K562 (cell line): ENCODE measurements at regions not wholly inside any gene's neighbourhood (a gene's known extent, or its start where the extent isn't known, plus 50 kb on each side); places are given as distances from the start of the nearest gene placed in this dataset.

Experiments
- ATAC-seq: fragments of 200-7000 bp; cut with Tn5 transposase; 3 replicates; pipeline ENCODE4 v1.9.1; 2020; ENCODE audit warnings: moderate library complexity
- BruUV-seq: library from RNA; stranded (reverse); fragments of 400-500 nt; replicated peaks from 2 replicates; lab custom pipeline; 2021; lab: Mats Ljungman, UMichigan
- CTCF ChIA-PET: fragments of 300-600 bp; formaldehyde crosslinking; extraction: SDS; loops from one replicate; lab custom pipeline; 2021; ENCODE audit warnings: low intra/inter-chr PET ratio; lab: Yijun Ruan, JAX
- POLR2A ChIA-PET: fragments of 300-600, 350-650 bp; sonication (Branson Sonifier 250); formaldehyde crosslinking; extraction: SDS; loops from one replicate; lab custom pipeline; 2021; ENCODE audit warnings: antibody characterized with exemption, inconsistent platforms; lab: Yijun Ruan, JAX
- DNase-seq, 4 experiments: peaks; one replicate each; pipeline versions ENCODE4 v3.0.0 to v3.0.0-alpha.2; 2011 to 2018; ENCODE audit warnings: low spot score in 3 of 4, mixed read lengths in 3 of 4; ENCODE audit errors: extremely low read depth in 1 of 4
- FAIRE-seq: peaks from 2 replicates; lab custom pipeline; 2011; peaks lifted over from hg19 to GRCh38; lab: Jason Lieb, UNC
- H2AFZ ChIP-seq: 2 replicates; pipeline ENCODE4 v1.6.0; 2011; ENCODE audit warnings: low read depth, low read length, control low read depth, inconsistent platforms
- H3K27ac ChIP-seq: fragments of 200-600 bp; 3 replicates; pipeline ENCODE4 v1.8.0; 2011; ENCODE audit warnings: low read depth, mild to moderate bottlenecking, control low read depth, inconsistent platforms, low read length, moderate library complexity, mixed read lengths; ENCODE audit errors: extremely low read depth
- H3K27me3 ChIP-seq, 2 experiments: fragments of 300-600 bp in 1 of 2; 2 replicates in 1 of 2; 3 replicates in 1 of 2; pipeline versions ENCODE4 v1.6.0 to v1.8.0; 2011; ENCODE audit warnings: inconsistent platforms in 2 of 2, low read length in 2 of 2, mild to moderate bottlenecking in 1 of 2, mixed read lengths in 1 of 2, moderate library complexity in 1 of 2; ENCODE audit not compliant: control insufficient read depth in 2 of 2, insufficient read depth in 2 of 2
- H3K36me3 ChIP-seq: fragments of 300-600 bp; 3 replicates; pipeline ENCODE4 v1.8.0; 2011; ENCODE audit warnings: mild to moderate bottlenecking, low read length, inconsistent platforms; ENCODE audit not compliant: control insufficient read depth, insufficient read depth
- H3K4me1 ChIP-seq, 2 experiments: fragments of 200-600 bp in 1 of 2; replicated peaks in 1 of 2; 2 replicates in 1 of 2; 3 replicates in 1 of 2; pipeline versions ENCODE4 v1.5.1 to v1.8.0; 2011; ENCODE audit warnings: inconsistent platforms in 2 of 2, low read length in 2 of 2, mild to moderate bottlenecking in 1 of 2, mixed read lengths in 1 of 2, moderate library complexity in 1 of 2; ENCODE audit not compliant: control insufficient read depth in 2 of 2, insufficient read depth in 2 of 2
- H3K4me2 ChIP-seq: 2 replicates; pipeline ENCODE4 v1.6.1; 2011; ENCODE audit warnings: low read length, control low read depth, inconsistent platforms, mixed read lengths; ENCODE audit not compliant: insufficient read depth
- H3K4me3 ChIP-seq: fragments of 200-600 bp; sonication (generic), shearing (Covaris generic); 2 replicates; pipeline ENCODE4 v1.5.1; 2016; ENCODE audit warnings: control low read depth, inconsistent platforms
- H3K79me2 ChIP-seq: fragments of 200-600 bp; 3 replicates; pipeline ENCODE4 v1.8.0; 2011; ENCODE audit warnings: low read length, inconsistent platforms; ENCODE audit not compliant: control insufficient read depth, insufficient read depth
- H3K9ac ChIP-seq, 2 experiments: 2 replicates each; pipeline versions ENCODE4 v1.6.0 to v1.6.1; 2011; ENCODE audit warnings: low read depth in 2 of 2, low read length in 2 of 2, control low read depth in 1 of 2, inconsistent platforms in 1 of 2, mild to moderate bottlenecking in 1 of 2, mixed read lengths in 1 of 2; ENCODE audit not compliant: insufficient read depth in 1 of 2
- H3K9me1 ChIP-seq: one replicate; pipeline ENCODE4 v1.6.0; 2011; ENCODE audit warnings: inconsistent platforms, mild to moderate bottlenecking, low read length, moderate library complexity; ENCODE audit not compliant: control insufficient read depth, insufficient read depth
- H3K9me3 ChIP-seq: replicated peaks from 2 replicates; pipeline ENCODE4 v1.5.1; 2011; ENCODE audit warnings: low read depth, low read length, inconsistent platforms; ENCODE audit not compliant: control insufficient read depth, insufficient read depth
- H4K20me1 ChIP-seq: replicated peaks from 2 replicates; pipeline ENCODE4 v1.6.1; 2011; ENCODE audit warnings: low read length, inconsistent platforms, mixed read lengths; ENCODE audit not compliant: control insufficient read depth, insufficient read depth
- ARID3A ChIP-seq: IDR thresholded peaks from 2 replicates; pipeline ENCODE4 v1.6.1; 2012; ENCODE audit warnings: low read depth, low read length, improper control_type of control experiment, borderline replicate concordance
- CBFB ChIP-seq: sonication (generic); formaldehyde crosslinking; IDR thresholded peaks from 2 replicates; pipeline ENCODE4 v1.4.0; 2020; ENCODE audit warnings: mild to moderate bottlenecking, missing genetic modification reagents
- IFI16 ChIP-seq: fragments of 250-450 bp; sonication (Bioruptor Pico); IDR thresholded peaks from 2 replicates; pipeline ENCODE4 v2.1.2; 2022; ENCODE audit warnings: mild to moderate bottlenecking, inconsistent platforms
- MCM2 ChIP-seq: fragments of 450-650 bp; IDR thresholded peaks from 2 replicates; pipeline ENCODE4 v1.6.1; 2017; ENCODE audit warnings: low read depth, mild to moderate bottlenecking
- SMAD4 ChIP-seq: fragments of 250-450 bp; sonication (Bioruptor Pico); conservative IDR thresholded peaks from 2 replicates; pipeline ENCODE4 v1.8.0; 2021; ENCODE audit warnings: inconsistent platforms, mild to moderate bottlenecking, moderate library complexity
- SMARCA5 ChIP-seq: fragments of 450-650 bp; IDR thresholded peaks from 2 replicates; pipeline ENCODE4 v1.6.1; 2016
- ZBTB8A ChIP-seq: fragments of 450-650 bp; IDR thresholded peaks from 2 replicates; pipeline ENCODE4 v1.6.1; 2018; ENCODE audit warnings: mild to moderate bottlenecking, moderate library complexity; ENCODE audit not compliant: partially characterized antibody
- ZMIZ1 ChIP-seq, 2 experiments: fragments of 150-350 bp in 1 of 2; IDR thresholded peaks; 2 replicates each; pipeline ENCODE4 v1.6.1; 2012 to 2016; ENCODE audit warnings: low read depth in 2 of 2, low read length in 2 of 2, mild to moderate bottlenecking in 1 of 2, moderate library complexity in 1 of 2
- ZNF589 ChIP-seq: fragments of 200-800 bp; sonication (Bioruptor generic); IDR thresholded peaks from 2 replicates; pipeline ENCODE4 v1.6.1; 2016; ENCODE audit warnings: low read depth, missing genetic modification characterization, missing compliant biosample characterization
- WGBS: fragments of 100-300 bp; shearing (Covaris generic); methylation state at CpG from one replicate; pipeline ENCODE4 v1.1.6; 2016; ENCODE audit warnings: low coverage, mixed read lengths; ENCODE audit not compliant: insufficient coverage; ENCODE audit errors: missing lambda C conversion rate; 5-methylcytosine and 5-hydroxymethylcytosine counted together
- in situ Hi-C: fragments of 300-500 bp; cut with MboI; formaldehyde crosslinking; loops from 4 replicates; pipeline ENCODE4 v1.15.0; 2018; ENCODE audit warnings: inconsistent platforms, mixed read lengths
- intact Hi-C: fragments of 100-400 bp; cut with micrococcal nuclease; formaldehyde crosslinking; loops from 2 replicates; pipeline ENCODE4 v1.14.2; 2022

DNA sequence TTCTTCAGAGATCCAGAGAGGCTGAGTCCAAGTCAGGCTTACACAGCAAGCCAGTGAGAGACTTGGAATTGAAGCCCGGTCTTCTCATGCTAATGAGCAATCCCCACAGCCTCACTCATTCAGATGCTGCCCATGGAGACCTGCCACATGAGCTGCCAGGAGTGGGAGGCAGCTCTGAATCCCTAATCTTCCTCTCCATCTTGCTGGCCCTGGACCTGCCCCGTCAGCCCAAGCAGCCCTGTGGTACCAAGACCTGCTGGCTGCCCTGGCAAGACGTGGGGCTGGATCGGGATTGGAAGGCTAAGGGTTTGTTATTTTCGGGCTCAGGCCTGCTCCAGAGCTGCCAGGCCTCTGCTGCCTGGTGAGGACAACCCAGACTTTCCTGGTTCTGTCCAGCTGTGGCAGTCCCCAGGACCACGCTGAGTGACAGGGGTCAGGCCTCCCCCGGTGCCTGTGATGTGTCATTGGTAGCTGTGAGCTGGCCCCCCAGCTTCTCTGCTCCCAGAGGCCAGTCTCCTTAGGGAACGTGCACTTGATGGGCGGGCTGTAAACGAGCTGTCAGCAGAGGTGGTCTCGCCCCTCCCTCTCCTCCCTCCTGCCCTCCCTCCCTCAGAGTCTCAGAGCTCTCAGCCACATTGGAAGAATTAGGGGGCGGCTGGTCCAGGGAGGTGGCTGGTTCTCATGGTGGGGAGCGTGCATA lies 135.0 kb downstream of the FOXD2 start (continued):
- no peak for TF ChIP-seq ARID3A
- no peak for TF ChIP-seq IFI16 (CRISPR knock-in tag)

DNA sequence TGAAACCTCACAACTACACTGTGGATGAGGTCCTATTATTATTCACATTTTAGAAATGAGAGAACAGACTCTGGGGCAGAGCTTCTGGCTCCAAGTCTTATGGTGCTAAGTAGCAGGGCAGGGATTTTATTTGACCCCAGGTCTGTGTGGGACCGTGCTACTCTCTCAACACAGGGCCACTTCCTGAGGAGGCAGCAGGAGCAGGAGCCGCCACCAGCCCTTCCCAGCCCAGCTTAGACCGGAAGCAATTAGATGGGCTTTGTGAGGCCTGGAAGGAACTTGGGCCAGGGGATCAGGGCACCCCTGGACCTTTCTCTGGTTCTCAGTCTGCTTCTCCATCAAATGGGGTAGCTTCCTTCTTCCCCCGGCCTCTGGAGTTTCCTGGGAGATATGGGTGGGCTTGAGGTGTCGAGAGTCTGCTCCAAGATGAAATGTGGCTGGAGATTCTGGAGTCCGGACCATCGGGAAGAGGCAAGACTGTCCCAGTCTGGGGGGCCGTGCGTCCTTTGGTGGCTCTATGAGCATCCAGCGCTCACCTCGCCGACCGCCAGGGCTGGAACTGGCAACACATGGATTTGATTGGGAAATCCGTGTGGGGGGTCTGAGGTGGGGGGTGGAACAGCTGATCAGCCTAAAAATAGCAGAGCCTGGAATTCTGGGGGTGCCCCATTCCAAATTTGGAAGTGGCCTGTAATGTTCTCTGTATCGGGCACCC lies 136.8 kb downstream of the FOXD2 start:
- intact Hi-C loops (no loop called here), in situ Hi-C loops (no loop called here)
- Histone ChIP-seq H3K4me1 (peaks cover 0 to 3% of the 10 kb centered on the region in 2 experiments; a peak in 1 of 5 replicates), H3K79me2 (no peaks in the 10 kb centered on the region), H3K36me3 (no peaks in the 10 kb centered on the region), H3K9me1 (no peaks in the 10 kb centered on the region), H3K27ac (no peak overlapping the region), H3K9ac (no peak overlapping the region), H3K9me3 (no peaks in the 10 kb centered on the region), H3K27me3 (peaks cover 33 to 81% of the 10 kb centered on the region in 2 experiments; a peak in 4 of 5 replicates), H4K20me1 (peaks cover 6% of the 10 kb centered on the region; the same call in 1 of the 2 replicates), H3K4me2 (no peak overlapping the region), H3K4me3 (no peak overlapping the region), H2AFZ (no peak overlapping the region)
- no peak for DNase-seq
- no peak for ATAC-seq
- BruUV-seq, result no TSS peak
- WGBS, result 1% methylated on average over 15 of the region's 15 CpGs
- POLR2A ChIA-PET, result interaction anchor here (0.6 to 1.3 kb wide), 3 partner anchors 15 to 84 kb away, joined by 3 to 4 read pairs (median 3); no protein-coding TSS in a partner anchor
- CTCF ChIA-PET, result no interaction called here
- no peak for FAIRE-seq
- TF ChIP-seq MCM2 (no peak), ZMIZ1 (IDR thresholded peaks at IDR 0.05; ENCODE audit: low read depth in 2 of 2, low read length in 2 of 2) (no peak), ZNF589 (no peak), CBFB (no peak), ZBTB8A (no peak), SMAD4 (CRISPR knock-in tag) (no peak), SMARCA5 (no peak)
